Left lung (tissue), 4 donors: ENCODE measurements at regions not wholly inside any gene's neighbourhood (a gene's known extent, or its start where the extent isn't known, plus 50 kb on each side); places are given as distances from the start of the nearest gene placed in this dataset.

Experiments used
- ATAC-seq: fragments of 200-7000 bp; cut with Tn5 transposase; one replicate; pipeline ENCODE4 v1.9.1; 2020; ENCODE audit warnings: moderate library complexity
- DNase-seq, 4 donors: peaks; one replicate each; pipeline ENCODE4 v3.0.0-alpha.2; 2013 to 2020
- H3K27ac ChIP-seq, 2 donors: fragments of 200-600 bp; sonication (generic) in 1 of 2; one replicate each; pipeline versions ENCODE4 v1.5.0 to v1.8.0; 2020 to 2021
- H3K27me3 ChIP-seq, 2 donors: fragments of 200-600 bp; sonication (generic) in 1 of 2; one replicate each; pipeline versions ENCODE4 v1.5.0 to v1.8.0; 2020 to 2021
- H3K36me3 ChIP-seq, 2 donors: fragments of 200-600 bp; sonication (generic) in 1 of 2; one replicate each; pipeline versions ENCODE4 v1.5.0 to v1.8.0; 2020 to 2021
- H3K4me1 ChIP-seq, 2 donors: fragments of 200-600 bp; one replicate each; pipeline ENCODE4 v1.8.0; 2021
- H3K4me3 ChIP-seq, 2 donors: fragments of 200-600 bp; sonication (generic) in 1 of 2; one replicate each; pipeline versions ENCODE4 v1.5.0 to v1.8.0; 2020 to 2021; ENCODE audit warnings: mild to moderate bottlenecking in 1 of 2
- H3K9me3 ChIP-seq, 2 donors: fragments of 200-600 bp; sonication (generic) in 1 of 2; one replicate each; pipeline versions ENCODE4 v1.5.0 to v1.8.0; 2020 to 2021
- intact Hi-C, 2 donors: fragments of 100-400 bp; cut with DNase I; formaldehyde crosslinking; loops; one replicate each; pipeline versions ENCODE4 v1.11.2 to v1.14.2; 2022
- TF ChIP-seq, protein P1 (sequence below), 2 donors: fragments of 200-600 bp; sonication (generic) in 1 of 2; IDR thresholded peaks; one replicate each; pipeline versions ENCODE4 v1.5.0 to v1.8.0; 2021; ENCODE audit warnings: antibody characterized with exemption in 2 of 2
- donor health status: DM: no; HTN: yes; CAD: no.
- donor health status: DM: no; HTN: no; CAD: no.

DNA sequence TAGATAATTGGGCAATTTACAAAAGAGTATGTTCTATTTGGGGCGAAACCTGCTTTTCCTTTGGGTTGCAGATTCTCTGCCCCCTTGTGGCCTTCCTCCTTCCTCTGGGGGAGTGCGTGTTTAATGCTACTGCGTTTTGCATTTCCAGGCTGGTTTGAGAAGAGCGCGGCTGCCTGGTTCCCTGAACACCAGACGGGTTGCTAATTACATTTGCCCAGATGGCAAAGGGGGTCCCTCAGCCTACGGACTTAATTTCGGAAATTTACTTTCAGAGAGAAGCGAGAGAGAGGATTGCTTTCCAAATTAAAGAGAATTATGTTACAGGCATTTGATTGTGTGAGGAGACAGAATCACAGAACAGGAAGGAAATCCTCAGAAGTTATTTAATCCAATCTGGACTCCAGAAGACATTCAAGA, 91.9 kb upstream of the JAZF1 start:
- intact Hi-C loops: no loop called here
- ATAC-seq: peak; percentile 72
- TF ChIP-seq, protein P1, sequence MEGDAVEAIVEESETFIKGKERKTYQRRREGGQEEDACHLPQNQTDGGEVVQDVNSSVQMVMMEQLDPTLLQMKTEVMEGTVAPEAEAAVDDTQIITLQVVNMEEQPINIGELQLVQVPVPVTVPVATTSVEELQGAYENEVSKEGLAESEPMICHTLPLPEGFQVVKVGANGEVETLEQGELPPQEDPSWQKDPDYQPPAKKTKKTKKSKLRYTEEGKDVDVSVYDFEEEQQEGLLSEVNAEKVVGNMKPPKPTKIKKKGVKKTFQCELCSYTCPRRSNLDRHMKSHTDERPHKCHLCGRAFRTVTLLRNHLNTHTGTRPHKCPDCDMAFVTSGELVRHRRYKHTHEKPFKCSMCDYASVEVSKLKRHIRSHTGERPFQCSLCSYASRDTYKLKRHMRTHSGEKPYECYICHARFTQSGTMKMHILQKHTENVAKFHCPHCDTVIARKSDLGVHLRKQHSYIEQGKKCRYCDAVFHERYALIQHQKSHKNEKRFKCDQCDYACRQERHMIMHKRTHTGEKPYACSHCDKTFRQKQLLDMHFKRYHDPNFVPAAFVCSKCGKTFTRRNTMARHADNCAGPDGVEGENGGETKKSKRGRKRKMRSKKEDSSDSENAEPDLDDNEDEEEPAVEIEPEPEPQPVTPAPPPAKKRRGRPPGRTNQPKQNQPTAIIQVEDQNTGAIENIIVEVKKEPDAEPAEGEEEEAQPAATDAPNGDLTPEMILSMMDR (IDR thresholded peaks at IDR 0.05): peak; percentile 37 to 38
- Histone ChIP-seq H3K27ac (no peak overlapping the region), H3K36me3 (no peaks in the 10 kb centered on the region), H3K4me1 (peaks cover 0 to 5% of the 10 kb centered on the region in 2 donors), H3K9me3 (no peaks in the 10 kb centered on the region), H3K4me3 (no peak overlapping the region), H3K27me3 (peaks cover 0 to 3% of the 10 kb centered on the region in 2 donors)
- DNase-seq: peak in 3 of 4 donors; percentile 19 to 50 (median 36)

DNA sequence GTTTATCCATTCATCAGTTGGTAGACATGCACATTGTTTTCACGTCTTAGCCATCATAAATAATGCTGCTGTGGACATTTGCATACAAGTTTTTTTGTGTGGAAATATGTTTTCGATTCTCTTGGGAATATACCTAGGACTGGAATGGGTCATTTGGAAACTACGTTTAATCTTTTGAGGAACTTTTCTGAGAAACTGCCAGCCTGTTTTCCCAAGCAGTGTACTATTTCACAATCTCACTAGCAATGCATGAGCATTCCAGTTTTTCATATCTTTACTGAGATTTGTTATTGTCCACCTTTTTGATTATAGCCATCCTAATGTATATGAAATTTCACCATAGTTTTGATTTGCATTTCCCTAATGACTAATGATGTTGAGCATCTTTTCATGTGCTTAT, 95.7 kb upstream of the JAZF1 start:
- intact Hi-C loops: no loop called here
- H3K4me3 ChIP-seq: no peak overlapping the region
- no peak for DNase-seq
- H3K36me3 ChIP-seq: no peaks in the 10 kb centered on the region
- ATAC-seq: no peak
- H3K9me3 ChIP-seq: no peaks in the 10 kb centered on the region
- TF ChIP-seq, protein P1 (IDR thresholded peaks at IDR 0.05): no peak
- H3K4me1 ChIP-seq: peaks cover 0 to 5% of the 10 kb centered on the region in 2 donors
- H3K27ac ChIP-seq: no peak overlapping the region
- H3K27me3 ChIP-seq: no peaks in the 10 kb centered on the region

DNA sequence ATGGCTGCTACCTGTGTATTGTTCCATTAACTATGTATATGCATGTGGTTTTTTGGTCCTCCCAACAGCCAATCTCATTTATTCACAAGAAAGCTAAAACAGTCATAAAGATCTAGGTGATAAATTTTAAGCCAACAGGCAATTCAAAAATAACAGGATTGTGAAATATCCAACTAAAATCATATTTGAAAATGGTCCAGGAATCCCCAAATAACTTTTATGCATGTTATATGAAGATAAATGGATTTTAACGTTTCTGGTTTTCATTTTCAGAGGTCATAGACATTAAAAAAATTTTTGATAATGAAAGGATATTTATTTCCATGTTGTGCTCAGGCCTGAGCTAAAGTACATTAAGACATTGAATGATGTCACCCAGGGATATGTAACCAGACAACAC, 96.8 kb upstream of the JAZF1 start:
- Histone ChIP-seq H3K9me3 (no peaks in the 10 kb centered on the region), H3K36me3 (no peaks in the 10 kb centered on the region), H3K27ac (no peak overlapping the region), H3K27me3 (no peaks in the 10 kb centered on the region), H3K4me3 (no peak overlapping the region), H3K4me1 (peaks cover 0 to 3% of the 10 kb centered on the region in 2 donors)
- TF ChIP-seq, protein P1 (IDR thresholded peaks at IDR 0.05): no peak
- ATAC-seq (no peak), DNase-seq (no peak)
- intact Hi-C loops: no loop called here

DNA sequence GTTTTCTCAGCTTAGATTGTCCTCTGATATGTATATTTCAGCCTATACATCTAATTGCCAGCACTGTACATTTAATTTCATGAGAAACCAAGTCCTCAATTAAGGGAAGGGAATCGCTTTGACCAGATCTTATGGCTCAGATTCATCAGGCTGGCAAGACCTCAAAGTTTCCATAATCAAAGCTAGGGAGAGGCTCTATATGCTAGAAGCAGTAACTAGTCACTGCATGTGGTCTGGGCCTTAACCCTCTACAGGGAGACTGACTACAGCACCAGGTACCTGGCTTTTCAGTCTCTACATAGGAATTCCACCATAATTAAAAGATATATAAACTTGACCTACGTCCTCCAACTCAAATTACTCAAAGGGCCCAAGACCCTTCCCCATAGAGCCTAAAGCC, 97.4 kb upstream of the JAZF1 start:
- Histone ChIP-seq H3K4me3 (no peak overlapping the region), H3K27ac (no peak overlapping the region), H3K4me1 (no peaks in the 10 kb centered on the region), H3K27me3 (no peaks in the 10 kb centered on the region), H3K36me3 (no peaks in the 10 kb centered on the region), H3K9me3 (no peaks in the 10 kb centered on the region)
- DNase-seq: no peak
- TF ChIP-seq, protein P1 (IDR thresholded peaks at IDR 0.05): no peak
- no peak for ATAC-seq
- intact Hi-C loops: no loop called here

DNA sequence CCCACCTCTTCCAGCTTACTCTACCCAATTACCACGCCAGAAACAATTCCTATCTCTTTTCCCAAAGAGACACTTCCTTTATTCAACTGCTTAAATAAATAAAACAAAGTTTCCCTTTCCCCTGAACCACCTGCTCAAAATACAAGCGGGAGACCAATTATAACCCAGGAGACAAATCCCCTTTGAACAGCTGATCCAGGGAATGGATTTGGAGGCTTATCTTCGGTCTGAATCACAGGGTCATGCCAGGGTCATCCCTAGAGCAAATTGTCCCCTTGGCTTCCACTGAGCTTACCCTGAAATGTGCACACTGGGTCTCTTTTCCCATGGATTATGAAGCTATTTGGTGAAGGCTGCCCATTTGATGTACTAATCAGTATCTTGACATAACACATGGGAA, 99.9 kb upstream of the JAZF1 start:
- TF ChIP-seq, protein P1 (IDR thresholded peaks at IDR 0.05): no peak
- Histone ChIP-seq H3K36me3 (no peaks in the 10 kb centered on the region), H3K4me1 (no peaks in the 10 kb centered on the region), H3K27me3 (no peaks in the 10 kb centered on the region), H3K9me3 (no peaks in the 10 kb centered on the region), H3K4me3 (no peak overlapping the region), H3K27ac (no peak overlapping the region)
- no peak for DNase-seq
- intact Hi-C loops: no loop called here
- no peak for ATAC-seq
